ENCODE measurements at regions not wholly inside any gene's neighbourhood (a gene's known extent, or its start where the extent isn't known, plus 50 kb on each side); places are given as distances from the start of the nearest gene placed in this dataset.

GRCh38 chr17:83193336-83194185 lies 114.2 kb downstream of the METRNL start:
- intact Hi-C loops (cut with DNase I; ENCODE audit: low total_unique reads) = no loop called here
- H3K4me1 ChIP-seq = peaks cover 9 to 68% (median 45%) of the 10 kb centered on the region in 4 donors
- H3K27ac ChIP-seq = peak overlapping the region; percentile 79 to 85
- no peaks in the 10 kb centered on the region for H3K36me3 ChIP-seq
- H3K9me3 ChIP-seq = no peaks in the 10 kb centered on the region
- TF ChIP-seq, protein P1, sequence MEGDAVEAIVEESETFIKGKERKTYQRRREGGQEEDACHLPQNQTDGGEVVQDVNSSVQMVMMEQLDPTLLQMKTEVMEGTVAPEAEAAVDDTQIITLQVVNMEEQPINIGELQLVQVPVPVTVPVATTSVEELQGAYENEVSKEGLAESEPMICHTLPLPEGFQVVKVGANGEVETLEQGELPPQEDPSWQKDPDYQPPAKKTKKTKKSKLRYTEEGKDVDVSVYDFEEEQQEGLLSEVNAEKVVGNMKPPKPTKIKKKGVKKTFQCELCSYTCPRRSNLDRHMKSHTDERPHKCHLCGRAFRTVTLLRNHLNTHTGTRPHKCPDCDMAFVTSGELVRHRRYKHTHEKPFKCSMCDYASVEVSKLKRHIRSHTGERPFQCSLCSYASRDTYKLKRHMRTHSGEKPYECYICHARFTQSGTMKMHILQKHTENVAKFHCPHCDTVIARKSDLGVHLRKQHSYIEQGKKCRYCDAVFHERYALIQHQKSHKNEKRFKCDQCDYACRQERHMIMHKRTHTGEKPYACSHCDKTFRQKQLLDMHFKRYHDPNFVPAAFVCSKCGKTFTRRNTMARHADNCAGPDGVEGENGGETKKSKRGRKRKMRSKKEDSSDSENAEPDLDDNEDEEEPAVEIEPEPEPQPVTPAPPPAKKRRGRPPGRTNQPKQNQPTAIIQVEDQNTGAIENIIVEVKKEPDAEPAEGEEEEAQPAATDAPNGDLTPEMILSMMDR (IDR thresholded peaks at IDR 0.05) = no peak
- peak; percentile 28 to 78 for DNase-seq
- no peak overlapping the region for H3K4me3 ChIP-seq
- no peaks in the 10 kb centered on the region for H3K27me3 ChIP-seq

- TF ChIP-seq, protein P1 (IDR thresholded peaks at IDR 0.05) = no peak
- DNase-seq = peak; percentile 15 to 72
- no peaks in the 10 kb centered on the region for H3K9me3 ChIP-seq
These were observed 114.8 kb downstream of the METRNL start for GRCh38 chr17:83194186-83194561.

DNA sequence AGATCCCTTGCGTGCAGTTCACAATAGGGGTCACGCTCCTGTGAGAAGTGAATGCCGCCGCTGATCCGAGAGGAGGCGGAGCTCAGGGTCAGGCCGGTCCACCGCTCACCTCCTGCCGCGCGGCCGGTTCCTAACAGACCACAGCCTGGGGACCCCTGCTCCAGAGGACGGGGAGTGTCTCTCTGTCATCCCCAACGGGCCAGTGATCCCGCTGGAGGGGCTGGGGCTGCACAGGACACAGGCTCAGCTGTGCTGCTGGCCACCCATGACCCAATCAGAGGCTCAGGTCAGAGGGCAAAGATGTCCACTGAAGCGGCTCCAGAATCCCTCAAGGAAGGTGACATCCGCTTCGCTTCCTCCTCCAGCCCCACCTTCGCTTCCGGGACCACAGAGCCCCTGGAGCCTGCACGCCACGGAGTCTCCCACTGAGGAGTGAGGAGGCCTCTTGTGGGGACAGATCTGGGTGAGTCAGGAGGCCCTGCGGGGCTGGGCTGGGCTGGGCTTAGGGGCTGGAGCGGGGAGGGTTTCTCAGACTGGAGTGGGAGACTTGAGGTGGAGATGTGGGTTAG lies 115.4 kb downstream of the METRNL start:
- Histone ChIP-seq H3K4me1 (peaks cover 9 to 75% (median 47%) of the 10 kb centered on the region in 4 donors), H3K4me3 (peak overlapping the region; percentile 0 to 4), H3K36me3 (no peaks in the 10 kb centered on the region), H3K9me3 (no peaks in the 10 kb centered on the region), H3K27ac (peak overlapping the region; percentile 79 to 85), H3K27me3 (no peaks in the 10 kb centered on the region)
- DNase-seq = peak; percentile 39 to 83
- intact Hi-C loops (cut with DNase I; ENCODE audit: low total_unique reads) = no loop called here
- TF ChIP-seq, protein P1 (IDR thresholded peaks at IDR 0.05) = no peak

More at GRCh38 chr17:83194186-83194561, 114.8 kb downstream of the METRNL start:
- no peak overlapping the region for H3K4me3 ChIP-seq
- H3K36me3 ChIP-seq = no peaks in the 10 kb centered on the region
- H3K4me1 ChIP-seq = peaks cover 9 to 74% (median 45%) of the 10 kb centered on the region in 4 donors
- H3K27ac ChIP-seq = peak overlapping the region; percentile 79 to 85
- H3K27me3 ChIP-seq = no peaks in the 10 kb centered on the region
- intact Hi-C loops (cut with DNase I; ENCODE audit: low total_unique reads) = no loop called here

GRCh38 chr17:83195330-83196023 lies 116.1 kb downstream of the METRNL start:
- intact Hi-C loops (cut with DNase I; ENCODE audit: low total_unique reads) = no loop called here
- Histone ChIP-seq H3K27me3 (no peaks in the 10 kb centered on the region), H3K4me1 (peaks cover 9 to 75% (median 52%) of the 10 kb centered on the region in 4 donors), H3K36me3 (no peaks in the 10 kb centered on the region), H3K4me3 (peak overlapping the region; percentile 0 to 4), H3K9me3 (no peaks in the 10 kb centered on the region), H3K27ac (peak overlapping the region; percentile 79 to 85)
- DNase-seq = peak; percentile 79 to 97
- TF ChIP-seq, protein P1 (IDR thresholded peaks at IDR 0.05) = peak; percentile 38 to 63

DNA sequence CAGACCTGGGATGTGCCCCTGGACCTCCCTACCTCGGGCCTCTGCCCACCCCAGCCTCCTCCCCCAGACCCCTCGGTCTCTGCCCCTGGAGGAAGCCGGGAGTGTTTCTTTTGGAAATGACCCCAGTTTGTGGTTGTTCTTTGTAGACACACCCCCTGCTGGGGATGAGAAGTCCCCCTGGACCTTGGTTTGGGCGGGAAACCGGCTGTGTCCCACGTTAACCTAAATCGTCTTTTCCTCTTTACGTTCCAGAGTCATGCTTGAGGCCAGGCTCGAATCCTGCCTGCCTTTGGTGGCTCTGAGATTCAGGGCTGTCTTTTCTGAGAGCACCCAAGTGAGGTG lies 116.6 kb downstream of the METRNL start:
- H3K4me3 ChIP-seq = peak overlapping the region in 1 of 2 donors; percentile 4
- no peaks in the 10 kb centered on the region for H3K9me3 ChIP-seq
- intact Hi-C loops (cut with DNase I; ENCODE audit: low total_unique reads) = no loop called here
- peak; percentile 61 to 83 for DNase-seq
- no peaks in the 10 kb centered on the region for H3K27me3 ChIP-seq
- TF ChIP-seq, protein P1 (IDR thresholded peaks at IDR 0.05) = no peak
- H3K4me1 ChIP-seq = peaks cover 9 to 78% (median 57%) of the 10 kb centered on the region in 4 donors
- H3K27ac ChIP-seq = peak overlapping the region; percentile 79 to 85
- no peaks in the 10 kb centered on the region for H3K36me3 ChIP-seq
